Heart right ventricle (tissue), 16 donors: ENCODE measurements at regions not wholly inside any gene's neighbourhood (a gene's known extent, or its start where the extent isn't known, plus 50 kb on each side); places are given as distances from the start of the nearest gene placed in this dataset.

Experiments
- ATAC-seq, 8 donors: fragments of 200-7000 bp; cut with Tn5 transposase; one replicate each; pipeline ENCODE4 v1.9.1; 2020; ENCODE audit warnings: mild to moderate bottlenecking in 8 of 8, moderate library complexity in 8 of 8, moderate number of reproducible peaks in 1 of 8
- DNase-seq, 2 donors: peaks; one replicate each; pipeline ENCODE4 v3.0.0-alpha.2; 2020
- H3K27ac ChIP-seq, 10 donors: fragments of 200-600 bp; sonication (generic) in 2 of 10; one replicate each; pipeline versions ENCODE4 v1.5.0 to v1.8.0; 2020 to 2022; ENCODE audit warnings: mild to moderate bottlenecking in 3 of 10
- H3K27me3 ChIP-seq, 7 donors: fragments of 200-600 bp; one replicate each; pipeline ENCODE4 v1.8.0; 2021 to 2022; ENCODE audit warnings: mild to moderate bottlenecking in 2 of 7
- H3K36me3 ChIP-seq, 9 donors: fragments of 200-600 bp; sonication (generic) in 1 of 9; one replicate each; pipeline versions ENCODE4 v1.5.0 to v1.8.0; 2020 to 2022; ENCODE audit warnings: mild to moderate bottlenecking in 2 of 9
- H3K4me1 ChIP-seq, 9 donors: fragments of 200-600 bp; sonication (generic) in 1 of 9; one replicate each; pipeline versions ENCODE4 v1.5.0 to v1.8.0; 2020 to 2022; ENCODE audit warnings: mild to moderate bottlenecking in 4 of 9
- H3K4me3 ChIP-seq, 10 donors: fragments of 200-600 bp; sonication (generic) in 2 of 10; one replicate each; pipeline versions ENCODE4 v1.5.0 to v1.8.0; 2020 to 2022; ENCODE audit warnings: mild to moderate bottlenecking in 7 of 10, moderate library complexity in 2 of 10
- H3K9me3 ChIP-seq, 11 donors: fragments of 200-600 bp in 10 of 11; sonication (generic) in 2 of 11; one replicate each; pipeline versions ENCODE4 v1.5.0 to v1.8.0; 2013 to 2022; ENCODE audit warnings: mild to moderate bottlenecking in 2 of 11, control low read depth in 1 of 11, moderate library complexity in 1 of 11
- CTCF ChIP-seq, 9 donors: fragments of 200-600 bp; sonication (generic) in 2 of 9; IDR thresholded peaks; one replicate each; pipeline versions ENCODE4 v1.5.0 to v1.8.0; 2021 to 2022; ENCODE audit warnings: antibody characterized with exemption in 9 of 9, mild to moderate bottlenecking in 5 of 9, moderate library complexity in 1 of 9
- WGBS, 2 donors: extraction: QIAGEN DNeasy Blood & Tissue Kit; methylation state at CpG; one replicate each; pipeline ENCODE4 v1.1.7; 2013; ENCODE audit warnings: inconsistent platforms in 1 of 2; 5-methylcytosine and 5-hydroxymethylcytosine counted together
- intact Hi-C, 10 donors: fragments of 100-400 bp; cut with DNase I; formaldehyde crosslinking; loops; one replicate each; pipeline versions ENCODE4 v1.11.1 to v1.14.2; 2022
- donor health status: Arrhythmogenic right ventricular cardiomyopathy.
- donor health status: ischemic (EF 13 %, LVEDD 7.1; RV severe dilation, severe dysfunction).
- donor health status: healthy with polysubstance abuse.
- donor health status: DM: no; HTN: yes; CAD: no.
- donor health status: DM: no; HTN: no; CAD: no.
- donor health status: ischemic (EF 25% LVEDD 6.9; RV normal size, moderate dysfunction).
- donor health status: ischemic (EF 25% LVEDD 5.7; RV mildly dilated, moderate dysfunction).
- donor health status: healthy.
- donor health status: DM: yes; HTN: yes; CAD: no.
- donor health status: Ischemic cardiomyopathy.
- donor health status: ischemic (EF 35%, LVEDD 5.7; RV mildly dilated, moderate dysfunction).
- donor health status: nonischemic (EF 11% LVEDD 7.7; RV severe dilation, severe dysfunction).
- donor health status: DM: yes; HTN: yes; CAD: no.
- donor health status: PGD.
- donor health status: ischemic (EF 29% LVEDD 5.4; RV normal size, mild dysfunction).
- donor health status: nonischemic (EF 23%, LVEDD 6.1; RV moderate dilation, normal function).

- intact Hi-C loops: no loop called here
- ATAC-seq (no peak), DNase-seq (no peak)
- Histone ChIP-seq H3K4me1 (no peaks in the 10 kb centered on the region), H3K36me3 (no peaks in the 10 kb centered on the region), H3K4me3 (no peak overlapping the region), H3K27ac (no peak overlapping the region), H3K9me3 (peaks cover 0 to 50% (median 11%) of the 10 kb centered on the region in 11 donors), H3K27me3 (no peaks in the 10 kb centered on the region)
- no peak for TF ChIP-seq CTCF (IDR thresholded peaks at IDR 0.05)
- 89 to 90% methylated on average over 2 of the region's 2 CpGs for WGBS, 2 donors
These were observed 783.5 kb downstream of the STPG2 start for GRCh38 chr4:97359826-97360225.

- DNase-seq: no peak
- no peaks in the 10 kb centered on the region for H3K36me3 ChIP-seq
- H3K27me3 ChIP-seq: no peaks in the 10 kb centered on the region
- intact Hi-C loops: no loop called here
- no peaks in the 10 kb centered on the region for H3K4me1 ChIP-seq
- no peak for ATAC-seq
- no peak overlapping the region for H3K4me3 ChIP-seq
- peaks cover 0 to 50% (median 11%) of the 10 kb centered on the region in 11 donors for H3K9me3 ChIP-seq
- TF ChIP-seq CTCF (IDR thresholded peaks at IDR 0.05): no peak
- no peak overlapping the region for H3K27ac ChIP-seq
These were observed 782.5 kb downstream of the STPG2 start for GRCh38 chr4:97360733-97361132.

- TF ChIP-seq CTCF (IDR thresholded peaks at IDR 0.05): no peak
- no peak overlapping the region for H3K4me3 ChIP-seq
- no peaks in the 10 kb centered on the region for H3K4me1 ChIP-seq
- no peaks in the 10 kb centered on the region for H3K36me3 ChIP-seq
- peaks cover 0 to 45% (median 0%) of the 10 kb centered on the region in 11 donors for H3K9me3 ChIP-seq
- H3K27me3 ChIP-seq: no peaks in the 10 kb centered on the region
- DNase-seq (no peak), ATAC-seq (no peak)
- intact Hi-C loops: no loop called here
- no peak overlapping the region for H3K27ac ChIP-seq
These were observed 775.4 kb downstream of the STPG2 start for GRCh38 chr4:97367878-97368277.

GRCh38 chr4:97370568-97370967 is 772.7 kb downstream of the STPG2 start:
- Histone ChIP-seq H3K27ac (no peak overlapping the region), H3K4me3 (no peak overlapping the region), H3K9me3 (peaks cover 0 to 30% (median 0%) of the 10 kb centered on the region in 11 donors), H3K36me3 (no peaks in the 10 kb centered on the region), H3K4me1 (no peaks in the 10 kb centered on the region), H3K27me3 (no peaks in the 10 kb centered on the region)
- ATAC-seq (no peak), DNase-seq (no peak)
- TF ChIP-seq CTCF (IDR thresholded peaks at IDR 0.05): no peak
- intact Hi-C loops: no loop called here
- 34 to 35% methylated on average over 3 of the region's 3 CpGs for WGBS, 2 donors

- TF ChIP-seq CTCF (IDR thresholded peaks at IDR 0.05): no peak
- intact Hi-C loops: no loop called here
- WGBS, 2 donors: 56 to 57% methylated on average over 1 of the region's 1 CpG
- H3K4me1 ChIP-seq: no peaks in the 10 kb centered on the region
- DNase-seq: no peak
- no peaks in the 10 kb centered on the region for H3K27me3 ChIP-seq
- no peak overlapping the region for H3K27ac ChIP-seq
- no peak for ATAC-seq
- H3K4me3 ChIP-seq: no peak overlapping the region
- no peaks in the 10 kb centered on the region for H3K36me3 ChIP-seq
- H3K9me3 ChIP-seq: peaks cover 0 to 20% (median 0%) of the 10 kb centered on the region in 11 donors
These were observed 768.8 kb downstream of the STPG2 start for GRCh38 chr4:97374526-97374925.
